ENCODE measurements at regions not wholly inside any gene's neighbourhood (a gene's known extent, or its start where the extent isn't known, plus 50 kb on each side); places are given as distances from the start of the nearest gene placed in this dataset.

- TF ChIP-seq EGR1 (IDR thresholded peaks at IDR 0.05; ENCODE audit: low read depth) (no peak), POLR2AphosphoS5 (IDR thresholded peaks at IDR 0.05; ENCODE audit: low read depth, low read length) (no peak), POLR2A (IDR thresholded peaks at IDR 0.05; ENCODE audit: borderline replicate concordance, extremely low read depth, insufficient read depth, insufficient read length) (no peak), MAX (IDR thresholded peaks at IDR 0.05) (no peak), CTCF (IDR thresholded peaks at IDR 0.05 in 2 of 3, conservative IDR thresholded peaks at IDR 0.05 in 1 of 3; ENCODE audit: borderline replicate concordance in 1 of 3, insufficient read depth in 1 of 3, low read depth in 2 of 3, low read length in 2 of 3) (no peak), ZFX (IDR thresholded peaks at IDR 0.05) (no peak)
These were observed 165.5 kb upstream of the EDIL3 start for GRCh38 chr5:84550222-84550621.

Measured in HCT116 (cell line).